DMS 273 (cell line): ENCODE measurements at regions not wholly inside any gene's neighbourhood (a gene's known extent, or its start where the extent isn't known, plus 50 kb on each side); places are given as distances from the start of the nearest gene placed in this dataset.

Source experiments
- DNase-seq: peaks from one replicate; lab custom pipeline; 2025; ENCODE audit not compliant: unreplicated experiment; lab: John Stamatoyannopoulos, UW

GRCh38 chr1:110816945-110817344 lies 56.0 kb upstream of the CD53 start:
- DNase-seq, result peak; percentile 32

- DNase-seq, result no peak
Observed at GRCh38 chr1:110811529-110811928, 61.4 kb upstream of the CD53 start.

- DNase-seq, result no peak
Observed at GRCh38 chr1:110800079-110800478, 72.9 kb upstream of the CD53 start.

GRCh38 chr1:110798691-110799256 lies 74.2 kb upstream of the CD53 start:
- peak; percentile 95 for DNase-seq

- DNase-seq, result peak; percentile 8
Observed at GRCh38 chr1:110788673-110789072, 84.3 kb upstream of the CD53 start.

GRCh38 chr1:110787328-110788071 lies 85.4 kb upstream of the CD53 start:
- DNase-seq, result no peak

- no peak for DNase-seq
Observed at GRCh38 chr1:110786802-110787327, 86.1 kb upstream of the CD53 start.

- no peak for DNase-seq
Observed at GRCh38 chr1:110785612-110786011, 87.3 kb upstream of the CD53 start.

GRCh38 chr1:110785055-110785454 lies 87.9 kb upstream of the CD53 start:
- no peak for DNase-seq

- peak; percentile 77 for DNase-seq
Observed at GRCh38 chr1:110783292-110783918, 89.5 kb upstream of the CD53 start.

- no peak for DNase-seq
Observed at GRCh38 chr1:110781525-110781924, 91.4 kb upstream of the CD53 start.

- peak; percentile 91 for DNase-seq
Observed at GRCh38 chr1:110780600-110781484, 92.1 kb upstream of the CD53 start.

- DNase-seq, result no peak
Observed at GRCh38 chr1:110779636-110780035, 93.3 kb upstream of the CD53 start.

- DNase-seq, result no peak
Observed at GRCh38 chr1:110778821-110779220, 94.1 kb upstream of the CD53 start.

- no peak for DNase-seq
Observed at GRCh38 chr1:110777228-110777627, 95.7 kb upstream of the CD53 start.

GRCh38 chr1:110774398-110774797 lies 98.5 kb upstream of the CD53 start:
- DNase-seq, result no peak

GRCh38 chr1:110773813-110774212 lies 99.1 kb upstream of the KCNA3 start:
- DNase-seq, result no peak

- no peak for DNase-seq
Observed at GRCh38 chr1:110771245-110772022, 96.7 kb upstream of the KCNA3 start.

- no peak for DNase-seq
Observed at GRCh38 chr1:110770832-110771231, 96.1 kb upstream of the KCNA3 start.

GRCh38 chr1:110768605-110769004 lies 93.9 kb upstream of the KCNA3 start:
- DNase-seq, result no peak

GRCh38 chr1:110766336-110766647 lies 91.6 kb upstream of the KCNA3 start:
- no peak for DNase-seq
